ENCODE measurements at regions not wholly inside any gene's neighbourhood (a gene's known extent, or its start where the extent isn't known, plus 50 kb on each side); places are given as distances from the start of the nearest gene placed in this dataset.

DNA sequence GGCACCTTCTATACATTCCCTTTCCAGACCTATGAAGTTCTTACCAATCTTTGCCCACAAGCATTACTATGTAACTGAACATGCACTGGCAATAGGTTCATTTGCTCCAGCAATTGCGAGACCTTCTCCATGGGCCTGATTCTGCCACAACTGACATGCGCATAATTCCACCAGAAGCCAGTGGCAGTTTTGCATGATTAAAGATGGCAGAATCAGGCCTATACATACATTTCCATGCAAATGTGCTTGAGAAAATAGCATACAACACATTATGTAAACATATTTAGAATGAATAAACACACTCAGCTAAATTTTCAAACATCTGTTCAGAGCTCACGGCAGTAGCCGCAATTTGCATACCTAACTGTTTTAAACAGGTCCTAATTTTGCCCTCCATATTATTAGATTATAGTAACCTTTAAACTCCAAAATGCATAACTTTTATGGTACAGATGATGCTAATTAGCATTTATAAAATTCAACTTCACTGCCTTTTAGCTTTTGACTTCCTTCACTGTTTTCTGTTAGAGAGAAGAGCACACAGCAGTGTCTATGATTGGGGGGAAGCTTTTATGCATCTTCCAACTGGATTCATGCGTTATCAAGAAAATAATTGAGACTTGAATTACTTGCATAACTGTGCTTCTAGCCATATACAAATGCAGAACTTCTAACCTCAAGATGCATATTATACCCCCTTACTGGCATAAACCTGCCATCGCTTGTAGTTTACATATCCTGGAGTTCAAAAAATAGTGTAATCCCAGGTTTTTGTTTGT, 155.3 kb upstream of the CDH19 start:
- intact Hi-C loops (cut with micrococcal nuclease), result no loop called here
- 100% methylated on average over 1 of the region's 6 CpGs for WGBS (ENCODE audit: insufficient coverage)
- Mint-ChIP-seq H3K4me3 (no peak overlapping the region), H3K4me1 (no peaks in the 10 kb centered on the region), H3K27ac (no peak overlapping the region), H3K9me3 (peaks cover 0 to 1% (median 0%) of the 10 kb centered on the region in 7 donors), H3K27me3 (ENCODE audit: low read depth in 3 of 3) (peaks cover 0 to 2% (median 1%) of the 10 kb centered on the region in 3 donors), H3K36me3 (no peaks in the 10 kb centered on the region)
- Histone ChIP-seq H3K36me3 (replicated peaks in 1 of 2; ENCODE audit: control insufficient read depth in 1 of 2, insufficient read depth in 2 of 2, low read length in 2 of 2) (no peaks in the 10 kb centered on the region), H2AFZ (ENCODE audit: insufficient read depth, low read depth, low read length, poor library complexity, severe bottlenecking) (no peak overlapping the region), H3K9me3 (replicated peaks in 1 of 2; ENCODE audit: control insufficient read depth in 1 of 2, insufficient read depth in 1 of 2, low read length in 2 of 2) (no peaks in the 10 kb centered on the region), H3K79me2 (ENCODE audit: insufficient read depth, low read length) (no peaks in the 10 kb centered on the region), H3K27ac (ENCODE audit: low read depth in 1 of 2, low read length in 2 of 2) (no peak overlapping the region), H3K4me2 (replicated peaks; ENCODE audit: extremely low read depth, low read length, poor library complexity, severe bottlenecking) (no peak overlapping the region), H3K27me3 (ENCODE audit: control insufficient read depth in 2 of 2, insufficient read depth in 2 of 2, low read length in 2 of 2) (no peaks in the 10 kb centered on the region), H3K4me3 (replicated peaks in 1 of 3; ENCODE audit: low read depth in 2 of 3, low read length in 3 of 3) (no peak overlapping the region), H3K9ac (ENCODE audit: insufficient read depth, low read length, poor library complexity, severe bottlenecking) (no peak overlapping the region), H3K4me1 (ENCODE audit: control insufficient read depth in 1 of 2, insufficient read depth in 2 of 2, low read length in 2 of 2) (no peaks in the 10 kb centered on the region), H4K20me1 (ENCODE audit: insufficient read depth, low read length) (no peaks in the 10 kb centered on the region)
- no peak for DNase-seq
- TF ChIP-seq CTCF (IDR thresholded peaks at IDR 0.05), result no peak

DNA sequence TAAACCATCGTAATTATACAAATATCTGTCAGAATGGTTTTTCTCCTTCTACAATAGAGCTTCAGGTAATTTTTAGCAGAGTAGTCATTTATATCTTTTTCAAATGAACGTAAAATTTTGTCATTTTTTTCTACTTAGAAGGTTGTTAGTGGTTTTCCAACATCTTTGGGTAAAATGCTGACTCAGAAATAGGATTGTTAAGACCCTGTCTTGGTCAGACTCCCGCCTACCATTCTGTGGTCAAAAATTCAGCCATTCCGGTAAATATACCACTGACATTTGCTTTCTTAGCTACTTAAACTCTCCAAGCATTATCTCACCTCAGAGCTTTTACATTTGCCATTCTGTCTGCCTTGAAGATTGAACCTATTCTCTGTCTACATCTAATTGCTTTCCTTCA, 154.1 kb upstream of the CDH19 start:
- Histone ChIP-seq H3K36me3 (replicated peaks in 1 of 2; ENCODE audit: control insufficient read depth in 1 of 2, insufficient read depth in 2 of 2, low read length in 2 of 2) (no peaks in the 10 kb centered on the region), H2AFZ (ENCODE audit: insufficient read depth, low read depth, low read length, poor library complexity, severe bottlenecking) (no peak overlapping the region), H3K4me3 (replicated peaks in 1 of 3; ENCODE audit: low read depth in 2 of 3, low read length in 3 of 3) (no peak overlapping the region), H3K9ac (ENCODE audit: insufficient read depth, low read length, poor library complexity, severe bottlenecking) (no peak overlapping the region), H3K27ac (ENCODE audit: low read depth in 1 of 2, low read length in 2 of 2) (no peak overlapping the region), H4K20me1 (ENCODE audit: insufficient read depth, low read length) (no peaks in the 10 kb centered on the region), H3K79me2 (ENCODE audit: insufficient read depth, low read length) (no peaks in the 10 kb centered on the region), H3K27me3 (ENCODE audit: control insufficient read depth in 2 of 2, insufficient read depth in 2 of 2, low read length in 2 of 2) (no peaks in the 10 kb centered on the region), H3K4me2 (replicated peaks; ENCODE audit: extremely low read depth, low read length, poor library complexity, severe bottlenecking) (no peak overlapping the region), H3K9me3 (replicated peaks in 1 of 2; ENCODE audit: control insufficient read depth in 1 of 2, insufficient read depth in 1 of 2, low read length in 2 of 2) (no peaks in the 10 kb centered on the region), H3K4me1 (ENCODE audit: control insufficient read depth in 1 of 2, insufficient read depth in 2 of 2, low read length in 2 of 2) (no peaks in the 10 kb centered on the region)
- H3K27ac Mint-ChIP-seq, result no peak overlapping the region
- no peaks in the 10 kb centered on the region for H3K4me1 Mint-ChIP-seq
- H3K4me3 Mint-ChIP-seq, result no peak overlapping the region
- intact Hi-C loops (cut with micrococcal nuclease), result no loop called here
- peaks cover 0 to 1% (median 0%) of the 10 kb centered on the region in 7 donors for H3K9me3 Mint-ChIP-seq
- no peak for DNase-seq
- no peak for TF ChIP-seq CTCF (IDR thresholded peaks at IDR 0.05)
- no peaks in the 10 kb centered on the region for H3K36me3 Mint-ChIP-seq
- WGBS (ENCODE audit: insufficient coverage), result 84% methylated on average over 2 of the region's 4 CpGs
- peaks cover 0 to 2% (median 1%) of the 10 kb centered on the region in 3 donors for H3K27me3 Mint-ChIP-seq (ENCODE audit: low read depth in 3 of 3)
